HG03354 (cell line): ENCODE measurements at regions not wholly inside any gene's neighbourhood (a gene's known extent, or its start where the extent isn't known, plus 50 kb on each side); places are given as distances from the start of the nearest gene placed in this dataset.

Experiments used
- ATAC-seq: cut with Tn5 transposase; IDR thresholded peaks from one replicate; pipeline ENCODE4 v1.9.1; 2021; ENCODE audit warnings: mild to moderate bottlenecking; ENCODE audit not compliant: unreplicated experiment, poor library complexity, severe bottlenecking

DNA sequence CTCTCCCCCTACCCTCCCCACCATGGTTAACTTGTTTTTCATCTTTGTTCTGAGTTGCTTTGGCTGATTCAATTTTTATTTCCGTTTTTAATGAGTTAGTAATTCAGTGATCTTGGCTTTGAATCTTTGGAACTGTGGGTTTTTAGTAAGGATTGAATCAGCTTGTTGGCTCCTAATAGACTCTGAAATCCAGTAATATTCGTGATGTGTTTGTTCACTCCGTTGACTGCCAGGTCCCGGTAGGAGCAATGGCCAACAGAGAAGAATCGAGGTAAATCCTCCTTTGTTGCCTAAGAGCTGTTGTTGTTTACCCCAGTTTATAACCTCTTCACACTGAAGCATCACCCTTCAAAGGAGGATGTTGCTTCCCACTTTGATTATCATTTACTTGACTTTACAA, 92.7 kb downstream of the PCSK1 start:
- ATAC-seq, result no peak

- ATAC-seq, result no peak
These were observed 93.2 kb downstream of the PCSK1 start for GRCh38 chr5:96339862-96340261.

DNA sequence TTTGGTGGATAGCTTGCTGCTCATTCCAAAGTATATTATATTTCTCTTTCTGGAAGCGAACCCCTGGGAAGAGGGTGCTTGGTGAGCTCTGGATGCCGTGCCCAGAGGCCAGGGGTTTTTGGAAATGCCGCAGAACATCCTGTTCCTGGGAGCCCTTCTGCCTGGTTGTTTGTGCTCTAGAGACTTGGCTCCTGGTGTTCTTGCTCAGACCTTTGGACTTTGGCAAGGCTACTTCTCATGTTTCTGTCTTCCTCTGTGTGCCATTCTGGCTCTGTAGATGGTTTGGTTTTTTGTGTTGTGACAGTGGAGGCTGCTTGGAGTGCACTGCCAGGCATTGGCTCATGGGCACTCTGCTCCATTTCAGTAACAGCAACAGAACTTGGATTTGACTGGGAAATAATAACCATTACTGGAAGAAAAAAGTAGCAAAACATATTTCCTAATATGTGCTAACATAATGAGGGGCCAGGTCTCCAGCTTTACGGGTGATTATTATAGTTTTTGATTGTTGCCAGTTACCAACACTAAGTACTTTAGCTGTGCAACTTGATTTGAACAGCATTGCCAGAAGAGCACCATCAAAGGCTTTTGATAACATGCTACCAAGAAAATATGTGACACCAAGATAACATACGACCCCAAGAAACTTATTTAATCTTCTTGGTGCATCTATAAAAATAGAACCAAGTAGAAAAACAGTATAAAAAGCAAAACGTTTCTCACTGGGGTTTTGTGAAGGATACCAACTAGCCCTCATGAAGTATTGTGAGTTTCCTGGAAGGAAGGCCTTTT, 94.2 kb downstream of the PCSK1 start:
- no peak for ATAC-seq

DNA sequence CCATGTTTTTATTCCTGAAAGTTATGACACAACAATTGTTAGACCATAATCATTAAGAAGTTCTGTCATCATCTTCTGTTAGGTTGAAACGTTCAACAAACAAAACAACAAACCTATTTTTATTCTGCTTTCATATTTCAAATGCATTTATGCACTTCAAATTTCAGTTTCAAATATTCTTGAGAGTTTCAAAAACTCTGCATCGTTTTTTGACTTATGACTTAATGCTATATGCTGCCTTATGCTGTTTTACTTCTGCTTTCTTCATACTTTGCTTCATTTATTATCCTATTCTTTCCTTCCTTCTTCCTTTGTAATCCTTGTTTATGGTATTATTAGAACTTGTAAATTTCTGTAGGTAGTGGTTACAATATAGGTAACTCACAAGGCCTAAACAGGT, 95.0 kb downstream of the PCSK1 start:
- peak; percentile 54 for ATAC-seq

GRCh38 chr5:96337048-96337781, 95.8 kb downstream of the PCSK1 start:
- ATAC-seq, result peak; percentile 39

GRCh38 chr5:96336351-96336985, 96.6 kb downstream of the PCSK1 start:
- ATAC-seq, result peak; percentile 75

GRCh38 chr5:96335873-96336272, 97.2 kb downstream of the PCSK1 start:
- no peak for ATAC-seq

DNA sequence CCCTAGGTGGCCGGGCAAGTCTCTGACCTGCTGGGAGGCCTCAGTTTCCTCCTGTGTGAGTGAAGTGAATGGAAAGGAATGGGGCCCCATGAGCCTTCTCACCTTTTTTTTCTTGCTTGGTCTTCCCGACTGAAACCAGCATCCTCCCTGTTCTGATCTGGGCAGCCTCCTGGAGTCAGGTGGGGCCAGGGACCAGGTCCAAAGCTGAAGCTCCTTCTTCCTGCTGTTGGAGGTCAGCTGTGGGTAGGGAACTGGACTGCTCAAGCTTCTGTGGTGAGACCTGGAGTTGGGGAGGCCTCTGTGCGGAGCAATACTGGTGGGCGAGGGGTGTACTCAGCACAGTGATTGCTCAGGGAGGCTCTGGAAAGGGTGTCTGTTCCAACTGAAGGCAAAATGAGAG, 99.7 kb downstream of the PCSK1 start:
- ATAC-seq, result no peak

- no peak for ATAC-seq
These were observed 100.3 kb downstream of the PCSK1 start for GRCh38 chr5:96332535-96333366.

DNA sequence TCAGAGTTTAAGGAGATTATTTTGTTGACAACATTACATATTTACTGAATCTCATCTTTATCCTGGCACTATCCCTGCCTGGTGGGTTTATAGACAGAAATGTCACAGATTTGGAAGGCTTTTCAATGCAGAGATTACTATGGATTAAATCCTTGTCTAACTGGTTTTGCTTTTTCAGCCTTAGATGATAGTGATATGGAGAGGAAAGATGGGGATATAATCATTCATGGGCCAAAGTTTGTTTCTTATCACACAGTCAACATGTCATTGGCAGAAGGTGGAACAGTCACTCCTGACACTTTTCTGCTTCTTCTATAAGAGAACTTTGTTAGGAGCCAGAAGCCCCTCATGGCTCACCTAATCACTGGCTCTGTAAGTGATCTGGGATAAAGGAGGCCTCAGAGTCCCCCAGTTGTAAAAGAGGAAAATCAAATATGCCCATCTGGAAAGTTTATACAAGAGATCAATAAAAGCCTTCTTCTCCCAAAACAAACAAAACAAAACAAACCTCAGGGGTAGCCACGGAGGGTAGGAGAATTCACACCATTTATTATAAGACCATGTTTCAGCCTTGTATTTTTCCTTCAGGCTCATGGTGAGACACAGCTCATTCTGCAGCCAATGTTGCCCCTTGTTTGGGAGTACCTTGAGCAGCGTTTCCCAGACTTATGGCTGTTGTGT, 101.2 kb downstream of the PCSK1 start:
- no peak for ATAC-seq

DNA sequence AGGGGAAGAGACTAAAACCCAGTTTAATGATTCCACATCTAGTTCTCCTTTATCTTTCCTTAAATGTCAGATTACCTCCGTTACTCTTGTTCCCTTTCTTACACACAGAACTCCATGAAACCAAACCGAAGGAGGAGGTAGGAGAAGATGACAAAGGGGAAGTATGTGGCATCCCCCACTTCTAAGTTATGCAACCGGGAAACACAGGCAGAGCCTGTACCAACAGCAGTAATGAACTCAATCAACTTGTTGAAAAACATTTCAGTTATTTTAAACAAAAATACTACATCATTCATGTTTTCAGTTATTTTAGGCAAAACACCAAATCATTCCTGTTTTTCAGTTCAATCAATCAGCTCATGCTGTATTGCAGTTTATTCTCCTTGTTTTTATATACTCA, 101.8 kb downstream of the PCSK1 start:
- ATAC-seq, result no peak

GRCh38 chr5:96330530-96331140, 102.4 kb downstream of the PCSK1 start:
- ATAC-seq, result no peak

DNA sequence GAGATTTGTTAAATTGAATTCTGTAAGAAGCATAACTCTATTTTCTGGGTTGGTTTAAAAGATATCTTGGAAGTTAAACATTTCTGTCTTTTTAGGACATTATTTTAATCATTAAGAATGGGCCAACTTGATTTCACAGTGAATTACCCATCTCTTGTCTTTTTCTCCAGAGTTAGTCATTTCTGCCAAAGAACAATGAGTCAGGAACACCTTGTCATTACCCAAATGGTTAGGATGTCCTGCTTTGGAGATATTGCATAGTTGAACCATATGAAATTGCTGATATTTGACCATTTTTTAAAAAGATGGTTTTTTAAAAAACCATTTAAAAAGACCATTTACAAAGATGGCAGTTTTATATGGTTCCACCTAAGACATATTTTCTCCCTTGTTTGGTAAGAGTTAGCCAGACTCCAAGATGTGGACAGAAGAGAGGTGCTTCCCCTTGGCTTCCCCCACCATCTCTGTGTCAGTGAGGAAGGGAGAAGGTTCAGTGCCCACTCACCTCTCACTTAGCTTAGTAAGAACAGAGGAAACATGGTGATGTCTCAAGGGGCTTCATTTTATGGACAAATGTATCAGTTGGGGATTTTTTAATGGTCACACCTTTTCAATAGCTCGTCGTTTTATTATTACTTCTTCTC, 103.0 kb downstream of the PCSK1 start:
- ATAC-seq, result no peak

DNA sequence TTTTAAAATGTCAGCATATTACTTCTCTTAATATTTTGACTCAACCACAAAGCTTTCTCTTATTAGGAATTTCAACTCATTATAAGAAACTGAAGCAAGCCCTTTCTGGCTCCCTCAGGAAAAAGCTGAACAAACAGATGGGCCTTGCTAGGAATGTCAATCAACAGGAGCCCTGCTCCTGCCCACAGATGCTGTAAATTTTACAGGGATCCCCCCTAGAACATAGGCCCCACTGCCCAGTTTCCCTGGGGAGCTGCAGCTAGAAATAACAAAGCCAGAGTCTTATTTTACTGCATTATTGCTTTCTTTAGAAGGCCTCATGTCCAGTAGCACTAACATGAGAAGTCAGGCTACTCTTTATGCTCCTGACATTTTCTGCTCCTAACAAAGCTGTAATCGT, 103.8 kb downstream of the PCSK1 start:
- ATAC-seq, result no peak

DNA sequence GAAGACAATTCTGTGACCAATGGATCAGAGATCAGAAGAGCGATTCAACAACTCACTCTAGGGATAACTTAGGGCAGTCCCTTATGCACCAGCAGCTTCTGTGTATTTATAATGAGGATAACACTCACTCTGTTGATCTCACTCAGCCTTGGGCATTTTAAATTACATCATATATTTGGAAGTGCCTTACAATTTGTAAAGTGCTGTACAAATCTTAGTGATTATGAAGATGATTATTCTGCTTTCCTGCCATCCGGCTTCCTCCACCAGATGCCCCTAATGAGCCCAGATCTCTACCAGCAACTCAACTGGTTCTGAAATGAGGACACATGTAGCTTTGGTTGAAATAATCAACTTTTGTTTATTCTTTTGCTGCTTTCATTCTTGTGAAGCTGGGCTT, 105.3 kb downstream of the PCSK1 start:
- ATAC-seq, result no peak

- ATAC-seq, result peak; percentile 93
These were observed 106.1 kb downstream of the PCSK1 start for GRCh38 chr5:96326902-96327301.

- ATAC-seq, result no peak
These were observed 108.3 kb downstream of the PCSK1 start for GRCh38 chr5:96324708-96325107.

GRCh38 chr5:96322865-96323264, 110.2 kb downstream of the PCSK1 start:
- no peak for ATAC-seq

DNA sequence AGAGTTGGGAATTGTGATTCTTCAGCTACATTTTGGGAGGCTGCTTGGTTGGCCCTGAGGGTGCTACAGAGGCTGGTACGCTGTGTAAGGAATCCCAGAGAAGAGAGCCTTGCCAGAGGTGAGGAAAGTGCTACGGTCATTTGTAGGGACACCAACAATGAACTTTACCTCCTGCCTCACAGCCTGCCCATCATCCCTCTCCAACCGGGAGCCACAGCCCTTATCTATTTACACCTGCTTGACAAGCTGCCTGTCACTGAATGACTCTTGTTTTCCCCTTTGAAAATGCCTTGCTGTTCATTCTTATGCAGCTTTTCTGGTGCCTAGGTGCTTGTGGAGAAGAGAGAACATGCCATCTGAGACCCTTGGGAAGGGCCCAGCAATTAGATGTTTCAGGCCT, 110.8 kb downstream of the PCSK1 start:
- no peak for ATAC-seq
